ENCODE measurements at regions not wholly inside any gene's neighbourhood (a gene's known extent, or its start where the extent isn't known, plus 50 kb on each side); places are given as distances from the start of the nearest gene placed in this dataset.

DNA sequence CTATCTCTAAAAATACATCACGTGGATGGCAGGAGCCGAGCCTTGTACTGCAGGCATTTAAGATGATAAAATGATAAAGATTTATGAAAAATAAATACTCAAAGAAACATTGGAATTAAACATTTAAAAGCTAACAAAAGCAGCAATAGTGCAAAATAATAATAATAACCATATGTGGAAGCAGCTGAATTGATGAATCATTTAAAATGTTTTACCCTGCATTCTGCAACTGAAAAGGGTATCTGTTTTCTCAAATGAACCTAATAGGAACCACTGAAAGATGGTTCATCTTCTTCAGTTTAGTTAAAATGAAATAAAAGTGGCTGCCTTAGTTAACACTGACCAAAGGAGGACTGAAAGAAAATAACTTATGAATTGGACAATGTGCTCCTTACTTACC, 436.1 kb downstream of the TUSC7 start:
- peaks cover 0 to 3% of the 10 kb centered on the region in 2 donors for H3K4me1 ChIP-seq (replicated peaks in 1 of 2)
- H3K9me3 ChIP-seq (replicated peaks in 1 of 3), result no peaks in the 10 kb centered on the region
- H3K27me3 ChIP-seq, result no peaks in the 10 kb centered on the region
- 78 to 91% (median 85%) methylated on average over 2 of the region's 2 CpGs for WGBS, 4 donors
- intact Hi-C loops (cut with DNase I), result loop anchor here in 1 of 2 donors (10.0 kb wide), 1 partner anchor 1349 kb away; no protein-coding TSS in a partner anchor
- H3K4me3 ChIP-seq, result no peak overlapping the region
- DNase-seq, result no peak
- H3K36me3 ChIP-seq (replicated peaks in 1 of 2), result no peaks in the 10 kb centered on the region
- no peak overlapping the region for H3K27ac ChIP-seq
- TF ChIP-seq, protein P1, sequence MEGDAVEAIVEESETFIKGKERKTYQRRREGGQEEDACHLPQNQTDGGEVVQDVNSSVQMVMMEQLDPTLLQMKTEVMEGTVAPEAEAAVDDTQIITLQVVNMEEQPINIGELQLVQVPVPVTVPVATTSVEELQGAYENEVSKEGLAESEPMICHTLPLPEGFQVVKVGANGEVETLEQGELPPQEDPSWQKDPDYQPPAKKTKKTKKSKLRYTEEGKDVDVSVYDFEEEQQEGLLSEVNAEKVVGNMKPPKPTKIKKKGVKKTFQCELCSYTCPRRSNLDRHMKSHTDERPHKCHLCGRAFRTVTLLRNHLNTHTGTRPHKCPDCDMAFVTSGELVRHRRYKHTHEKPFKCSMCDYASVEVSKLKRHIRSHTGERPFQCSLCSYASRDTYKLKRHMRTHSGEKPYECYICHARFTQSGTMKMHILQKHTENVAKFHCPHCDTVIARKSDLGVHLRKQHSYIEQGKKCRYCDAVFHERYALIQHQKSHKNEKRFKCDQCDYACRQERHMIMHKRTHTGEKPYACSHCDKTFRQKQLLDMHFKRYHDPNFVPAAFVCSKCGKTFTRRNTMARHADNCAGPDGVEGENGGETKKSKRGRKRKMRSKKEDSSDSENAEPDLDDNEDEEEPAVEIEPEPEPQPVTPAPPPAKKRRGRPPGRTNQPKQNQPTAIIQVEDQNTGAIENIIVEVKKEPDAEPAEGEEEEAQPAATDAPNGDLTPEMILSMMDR (IDR thresholded peaks at IDR 0.05), result no peak
- no peak for TF ChIP-seq POLR2A (IDR thresholded peaks at IDR 0.05)

- 75 to 85% (median 82%) methylated on average over 1 of the region's 1 CpG for WGBS, 4 donors
- intact Hi-C loops (cut with DNase I), result loop anchor here in 1 of 2 donors (10.0 kb wide), 1 partner anchor 1348 kb away; no protein-coding TSS in a partner anchor
- H3K27me3 ChIP-seq, result no peaks in the 10 kb centered on the region
- H3K9me3 ChIP-seq (replicated peaks in 1 of 3), result no peaks in the 10 kb centered on the region
- no peak overlapping the region for H3K4me3 ChIP-seq
- DNase-seq, result no peak
- H3K4me1 ChIP-seq (replicated peaks in 1 of 2), result peaks cover 0 to 4% of the 10 kb centered on the region in 2 donors
- H3K36me3 ChIP-seq (replicated peaks in 1 of 2), result no peaks in the 10 kb centered on the region
- TF ChIP-seq, protein P1 (IDR thresholded peaks at IDR 0.05), result no peak
- no peak for TF ChIP-seq POLR2A (IDR thresholded peaks at IDR 0.05)
- no peak overlapping the region for H3K27ac ChIP-seq
Observed at GRCh38 chr3:117146571-117146970, 437.0 kb downstream of the TUSC7 start.

DNA sequence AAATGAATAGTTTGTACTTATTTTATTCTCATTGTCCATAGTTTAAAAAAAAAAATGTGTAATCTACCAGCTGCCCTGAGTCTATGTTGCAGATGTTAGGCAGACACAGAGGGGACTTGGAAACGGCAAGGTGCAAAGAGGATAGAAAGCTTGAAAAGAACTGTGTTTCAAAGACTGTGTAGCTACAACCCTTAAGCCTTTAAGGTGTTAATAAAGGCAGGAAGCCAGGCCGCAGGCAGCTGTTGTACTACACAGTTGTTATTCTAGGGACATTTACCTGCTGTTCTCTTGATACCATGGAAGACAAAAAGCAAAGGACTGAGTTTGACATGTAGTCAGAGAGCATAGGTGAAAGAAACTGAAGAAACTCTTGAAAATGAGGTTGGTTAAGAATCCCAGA, 440.0 kb downstream of the TUSC7 start:
- 73 to 89% (median 81%) methylated on average over 2 of the region's 2 CpGs for WGBS, 4 donors
- no peak overlapping the region for H3K4me3 ChIP-seq

GRCh38 chr3:117150628-117151027, 441.0 kb downstream of the TUSC7 start:
- H3K4me3 ChIP-seq, result no peak overlapping the region
- 48 to 57% (median 54%) methylated on average over 3 of the region's 3 CpGs for WGBS, 4 donors

More for the DNA sequence above, 440.0 kb downstream of the TUSC7 start:
- Histone ChIP-seq H3K27ac (no peak overlapping the region), H3K36me3 (replicated peaks in 1 of 2) (no peaks in the 10 kb centered on the region), H3K27me3 (no peaks in the 10 kb centered on the region), H3K4me1 (replicated peaks in 1 of 2) (peaks cover 0 to 4% of the 10 kb centered on the region in 2 donors), H3K9me3 (replicated peaks in 1 of 3) (no peaks in the 10 kb centered on the region)
- intact Hi-C loops (cut with DNase I), result loop anchor here in 1 of 2 donors (10.0 kb wide), 1 partner anchor 1345 kb away; no protein-coding TSS in a partner anchor
- TF ChIP-seq, protein P1 (IDR thresholded peaks at IDR 0.05), result no peak
- TF ChIP-seq POLR2A (IDR thresholded peaks at IDR 0.05), result no peak
- no peak for DNase-seq

More at GRCh38 chr3:117150628-117151027, 441.0 kb downstream of the TUSC7 start:
- H3K27me3 ChIP-seq, result no peaks in the 10 kb centered on the region
- intact Hi-C loops (cut with DNase I), result no loop called here
- no peaks in the 10 kb centered on the region for H3K36me3 ChIP-seq (replicated peaks in 1 of 2)
- TF ChIP-seq POLR2A (IDR thresholded peaks at IDR 0.05), result no peak
- TF ChIP-seq, protein P1 (IDR thresholded peaks at IDR 0.05), result no peak
- H3K9me3 ChIP-seq (replicated peaks in 1 of 3), result no peaks in the 10 kb centered on the region
- peak in 2 of 7 donors; percentile 31 to 33 for DNase-seq
- no peak overlapping the region for H3K27ac ChIP-seq
- H3K4me1 ChIP-seq (replicated peaks in 1 of 2), result peaks cover 0 to 4% of the 10 kb centered on the region in 2 donors

Data from adrenal gland (tissue), 9 donors.